Hepatocyte (in vitro differentiated cells): ENCODE measurements at regions not wholly inside any gene's neighbourhood (a gene's known extent, or its start where the extent isn't known, plus 50 kb on each side); places are given as distances from the start of the nearest gene placed in this dataset.

Experiments used
- DNase-seq: peaks from one replicate; pipeline ENCODE4 v3.0.0-alpha.2; 2016; ENCODE audit warnings: low spot score
- H2AFZ ChIP-seq: fragments of 200-600 bp; sonication (generic); 2 replicates; pipeline ENCODE4 v1.6.0; 2016; ENCODE audit warnings: antibody characterized with exemption, mild to moderate bottlenecking
- H3K27ac ChIP-seq: fragments of 200-600 bp; sonication (generic); 2 replicates; pipeline ENCODE4 v1.5.1; 2016; ENCODE audit warnings: mild to moderate bottlenecking
- H3K27me3 ChIP-seq: fragments of 200-600 bp; sonication (generic); 2 replicates; pipeline ENCODE4 v1.6.1; 2016
- H3K36me3 ChIP-seq: fragments of 200-600 bp; sonication (generic); replicated peaks from 2 replicates; pipeline ENCODE4 v1.5.1; 2016; ENCODE audit warnings: low read depth; ENCODE audit not compliant: insufficient read depth
- H3K4me1 ChIP-seq: fragments of 200-600 bp; sonication (generic); 2 replicates; pipeline ENCODE4 v1.5.1; 2016; ENCODE audit warnings: mild to moderate bottlenecking, moderate library complexity; ENCODE audit not compliant: insufficient read depth
- H3K4me2 ChIP-seq: fragments of 200-600 bp; sonication (generic); 2 replicates; pipeline ENCODE4 v1.6.0; 2016
- H3K4me3 ChIP-seq: fragments of 200-600 bp; sonication (generic); 2 replicates; pipeline ENCODE4 v1.5.1; 2016; ENCODE audit warnings: mild to moderate bottlenecking
- H3K79me2 ChIP-seq: fragments of 200-600 bp; sonication (generic); 2 replicates; pipeline ENCODE4 v1.6.0; 2017; ENCODE audit warnings: mild to moderate bottlenecking
- H3K9me2 ChIP-seq: fragments of 200-600 bp; sonication (generic); replicated peaks from 2 replicates; pipeline ENCODE4 v1.6.0; 2017; ENCODE audit warnings: mild to moderate bottlenecking; ENCODE audit not compliant: insufficient read depth
- H3K9me3 ChIP-seq: fragments of 200-600 bp; sonication (generic); 2 replicates; pipeline ENCODE4 v1.5.1; 2016; ENCODE audit warnings: low read depth, mild to moderate bottlenecking
- H4K20me1 ChIP-seq: fragments of 200-600 bp; sonication (generic); 2 replicates; pipeline ENCODE4 v1.6.0; 2016; ENCODE audit warnings: mild to moderate bottlenecking; ENCODE audit not compliant: insufficient read depth, poor library complexity, severe bottlenecking
- EZH2 ChIP-seq: fragments of 200-600 bp; sonication (generic); IDR thresholded peaks from 2 replicates; pipeline ENCODE4 v1.6.1; 2016; ENCODE audit warnings: antibody characterized with exemption, mild to moderate bottlenecking, borderline replicate concordance
- EZH2phosphoT487 ChIP-seq: fragments of 200-600 bp; sonication (generic); IDR thresholded peaks from one replicate; pipeline ENCODE4 v1.6.1; 2018; ENCODE audit warnings: antibody characterized with exemption, mild to moderate bottlenecking, low read depth, moderate library complexity; ENCODE audit not compliant: unreplicated experiment, severe bottlenecking
- WGBS: methylation state at CpG from one replicate; pipeline ENCODE4 v1.1.6; 2016; ENCODE audit warnings: low lambda C conversion rate; ENCODE audit errors: missing lambda C conversion rate; 5-methylcytosine and 5-hydroxymethylcytosine counted together
- TF ChIP-seq, protein P1 (sequence below): fragments of 200-600 bp; sonication (generic); IDR thresholded peaks from 2 replicates; pipeline ENCODE4 v1.5.1; 2016; ENCODE audit warnings: antibody characterized with exemption, mild to moderate bottlenecking; ENCODE audit not compliant: poor library complexity

DNA sequence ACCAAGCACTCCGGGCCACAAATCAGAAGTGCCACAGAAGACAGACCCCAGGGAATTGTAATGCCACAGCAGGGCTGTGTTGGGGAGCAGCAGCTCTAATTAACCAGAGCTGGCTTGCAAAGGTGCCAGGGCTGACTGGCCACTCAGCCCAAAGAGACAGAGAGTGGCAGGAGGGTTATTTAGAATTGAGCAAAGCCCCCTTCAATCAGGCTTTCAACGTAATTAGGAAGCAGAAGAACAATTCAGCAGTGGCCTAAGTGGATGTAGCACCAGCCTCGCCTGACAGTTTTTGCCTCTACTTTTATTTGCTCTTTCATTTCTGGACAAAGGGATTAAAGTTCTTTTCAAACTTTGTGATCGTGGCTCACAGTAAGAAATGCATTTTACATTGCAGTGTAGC, 278.3 kb upstream of the IRX3 start:
- H4K20me1 ChIP-seq = no peaks in the 10 kb centered on the region
- H3K27me3 ChIP-seq = no peaks in the 10 kb centered on the region
- H3K4me1 ChIP-seq = no peaks in the 10 kb centered on the region
- no peak overlapping the region for H3K4me3 ChIP-seq
- no peak overlapping the region for H3K27ac ChIP-seq
- WGBS = 73% methylated on average over 4 of the region's 4 CpGs
- H3K79me2 ChIP-seq = no peaks in the 10 kb centered on the region
- H3K9me2 ChIP-seq = no peaks in the 10 kb centered on the region
- no peaks in the 10 kb centered on the region for H3K9me3 ChIP-seq
- no peak for TF ChIP-seq EZH2
- TF ChIP-seq, protein P1, sequence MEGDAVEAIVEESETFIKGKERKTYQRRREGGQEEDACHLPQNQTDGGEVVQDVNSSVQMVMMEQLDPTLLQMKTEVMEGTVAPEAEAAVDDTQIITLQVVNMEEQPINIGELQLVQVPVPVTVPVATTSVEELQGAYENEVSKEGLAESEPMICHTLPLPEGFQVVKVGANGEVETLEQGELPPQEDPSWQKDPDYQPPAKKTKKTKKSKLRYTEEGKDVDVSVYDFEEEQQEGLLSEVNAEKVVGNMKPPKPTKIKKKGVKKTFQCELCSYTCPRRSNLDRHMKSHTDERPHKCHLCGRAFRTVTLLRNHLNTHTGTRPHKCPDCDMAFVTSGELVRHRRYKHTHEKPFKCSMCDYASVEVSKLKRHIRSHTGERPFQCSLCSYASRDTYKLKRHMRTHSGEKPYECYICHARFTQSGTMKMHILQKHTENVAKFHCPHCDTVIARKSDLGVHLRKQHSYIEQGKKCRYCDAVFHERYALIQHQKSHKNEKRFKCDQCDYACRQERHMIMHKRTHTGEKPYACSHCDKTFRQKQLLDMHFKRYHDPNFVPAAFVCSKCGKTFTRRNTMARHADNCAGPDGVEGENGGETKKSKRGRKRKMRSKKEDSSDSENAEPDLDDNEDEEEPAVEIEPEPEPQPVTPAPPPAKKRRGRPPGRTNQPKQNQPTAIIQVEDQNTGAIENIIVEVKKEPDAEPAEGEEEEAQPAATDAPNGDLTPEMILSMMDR = no peak
- no peak for TF ChIP-seq EZH2phosphoT487
- no peak overlapping the region for H3K4me2 ChIP-seq
- H2AFZ ChIP-seq = no peak overlapping the region
- no peak for DNase-seq
- no peaks in the 10 kb centered on the region for H3K36me3 ChIP-seq

- 87% methylated on average over 3 of the region's 3 CpGs for WGBS
- Histone ChIP-seq H3K36me3 (no peaks in the 10 kb centered on the region), H3K79me2 (no peaks in the 10 kb centered on the region)
Observed at GRCh38 chr16:54554581-54554980, 268.0 kb upstream of the IRX3 start.

GRCh38 chr16:54548281-54548680, 261.7 kb upstream of the IRX3 start:
- TF ChIP-seq EZH2phosphoT487 = no peak
- TF ChIP-seq, protein P1 = no peak
- TF ChIP-seq EZH2 = no peak
- Histone ChIP-seq H3K4me2 (no peak overlapping the region), H3K79me2 (no peaks in the 10 kb centered on the region), H3K36me3 (no peaks in the 10 kb centered on the region), H3K4me1 (no peaks in the 10 kb centered on the region), H3K9me2 (no peaks in the 10 kb centered on the region), H3K9me3 (no peaks in the 10 kb centered on the region), H3K27ac (no peak overlapping the region), H3K4me3 (no peak overlapping the region), H4K20me1 (no peaks in the 10 kb centered on the region), H3K27me3 (peaks cover 13% of the 10 kb centered on the region), H2AFZ (no peak overlapping the region)
- WGBS = 94% methylated on average over 7 of the region's 7 CpGs
- DNase-seq = no peak

More at GRCh38 chr16:54554581-54554980, 268.0 kb upstream of the IRX3 start:
- Histone ChIP-seq H3K27me3 (no peaks in the 10 kb centered on the region), H3K4me1 (no peaks in the 10 kb centered on the region), H3K4me2 (no peak overlapping the region), H3K27ac (no peak overlapping the region), H3K9me3 (no peaks in the 10 kb centered on the region), H3K9me2 (no peaks in the 10 kb centered on the region), H3K4me3 (no peak overlapping the region), H2AFZ (no peak overlapping the region), H4K20me1 (no peaks in the 10 kb centered on the region)
- no peak for DNase-seq
- TF ChIP-seq, protein P1 = no peak
- TF ChIP-seq EZH2 = no peak
- TF ChIP-seq EZH2phosphoT487 = no peak

DNA sequence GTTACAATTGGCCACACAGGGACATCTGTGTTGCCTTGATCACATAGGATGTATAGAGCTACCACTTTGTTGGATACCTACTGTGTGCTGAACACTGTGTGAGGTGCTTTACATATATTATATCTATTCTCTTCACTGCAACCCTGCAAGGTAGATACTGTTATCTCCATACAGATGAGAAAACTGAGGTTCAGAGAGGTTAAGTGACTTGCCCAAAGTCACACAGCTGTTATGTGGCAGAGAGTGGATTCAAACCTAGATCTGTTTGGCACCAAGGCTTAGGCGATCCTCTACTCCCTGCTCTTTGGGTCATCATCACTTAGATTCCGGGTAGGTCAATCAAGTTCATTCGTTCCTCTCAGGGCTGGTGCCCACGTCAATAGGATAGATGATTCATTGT, 260.5 kb upstream of the IRX3 start:
- Histone ChIP-seq H4K20me1 (no peaks in the 10 kb centered on the region), H3K36me3 (no peaks in the 10 kb centered on the region), H3K27me3 (peaks cover 13% of the 10 kb centered on the region), H3K4me2 (no peak overlapping the region), H3K4me3 (no peak overlapping the region), H3K9me2 (no peaks in the 10 kb centered on the region), H2AFZ (no peak overlapping the region), H3K9me3 (no peaks in the 10 kb centered on the region), H3K79me2 (no peaks in the 10 kb centered on the region), H3K4me1 (no peaks in the 10 kb centered on the region), H3K27ac (no peak overlapping the region)
- WGBS = 95% methylated on average over 4 of the region's 4 CpGs
- TF ChIP-seq, protein P1 = no peak
- TF ChIP-seq EZH2 (no peak), EZH2phosphoT487 (no peak)
- no peak for DNase-seq
